HepG2 (cell line): ENCODE measurements at regions not wholly inside any gene's neighbourhood (a gene's known extent, or its start where the extent isn't known, plus 50 kb on each side); places are given as distances from the start of the nearest gene placed in this dataset.
"Not testable (repeated sequence)": the region's sequence is repeated elsewhere in the genome, so short reads cannot be mapped to it uniquely, and the experiment has no call there.

Experiments used
- ATAC-seq: fragments of 200-7000 bp; cut with Tn5 transposase; 3 replicates; pipeline ENCODE4 v1.9.1; 2020; ENCODE audit warnings: mild to moderate bottlenecking, moderate library complexity
- BruUV-seq: library from RNA; stranded (reverse); fragments of 400-500 nt; replicated peaks from 2 replicates; lab custom pipeline; 2021; lab: Mats Ljungman, UMichigan
- CTCF ChIA-PET: fragments of 300-600 bp; formaldehyde crosslinking; extraction: SDS; loops from one replicate; lab custom pipeline; 2021; ENCODE audit warnings: low total read pairs, inconsistent platforms, low intra/inter-chr PET ratio; lab: Yijun Ruan, JAX
- POLR2A ChIA-PET: fragments of 350-600 bp; sonication (Branson Sonifier 250); formaldehyde crosslinking; loops from one replicate; lab custom pipeline; 2020; ENCODE audit warnings: antibody characterized with exemption, inconsistent platforms; lab: Yijun Ruan, JAX
- DNase-seq: peaks from one replicate; pipeline ENCODE4 v3.0.0-alpha.2; 2015; ENCODE audit warnings: low spot score
- FAIRE-seq: peaks from 3 replicates; lab custom pipeline; 2011; peaks lifted over from hg19 to GRCh38; lab: Jason Lieb, UNC
- H2AFZ ChIP-seq: one replicate; pipeline ENCODE4 v1.6.1; 2011; ENCODE audit warnings: low read length, inconsistent platforms
- H3K27ac ChIP-seq: fragments of 300-600 bp; 3 replicates; pipeline ENCODE4 v1.8.0; 2011; ENCODE audit warnings: mixed run types, mild to moderate bottlenecking, mixed read lengths, low read length, inconsistent platforms; ENCODE audit not compliant: insufficient read depth; ENCODE audit errors: extremely low read length
- H3K27me3 ChIP-seq, 2 experiments: fragments of 200-600 bp in 1 of 2; 2 replicates in 1 of 2; 3 replicates in 1 of 2; pipeline versions ENCODE4 v1.6.0 to v1.8.0; 2011; ENCODE audit warnings: low read length in 2 of 2, mild to moderate bottlenecking in 2 of 2, moderate library complexity in 2 of 2, inconsistent platforms in 1 of 2; ENCODE audit not compliant: insufficient read depth in 2 of 2, control insufficient read depth in 1 of 2
- H3K36me3 ChIP-seq, 2 experiments: fragments of 200-600 bp in 1 of 2; replicated peaks in 1 of 2; 2 replicates in 1 of 2; 3 replicates in 1 of 2; pipeline versions ENCODE4 v1.5.1 to v1.8.0; 2011; ENCODE audit warnings: low read length in 2 of 2, inconsistent platforms in 1 of 2; ENCODE audit not compliant: insufficient read depth in 2 of 2, control insufficient read depth in 1 of 2
- H3K4me1 ChIP-seq: 2 replicates; pipeline ENCODE4 v1.5.1; 2012; ENCODE audit warnings: low read length, inconsistent platforms; ENCODE audit not compliant: insufficient read depth
- H3K4me2 ChIP-seq: 2 replicates; pipeline ENCODE4 v1.6.0; 2011; ENCODE audit warnings: low read depth, low read length, inconsistent platforms
- H3K4me3 ChIP-seq, 3 experiments: fragments of 200-600 bp in 1 of 3; sonication (generic), shearing (Covaris generic) in 1 of 3; replicated peaks in 1 of 3; 2 replicates each; pipeline ENCODE4 v1.5.1; 2011 to 2016; ENCODE audit warnings: low read length in 3 of 3, inconsistent platforms in 2 of 3, low read depth in 2 of 3, mild to moderate bottlenecking in 2 of 3, control low read depth in 1 of 3, mixed read lengths in 1 of 3; ENCODE audit not compliant: insufficient read depth in 1 of 3
- H3K79me2 ChIP-seq: one replicate; pipeline ENCODE4 v1.6.1; 2011; ENCODE audit warnings: low read length, inconsistent platforms; ENCODE audit not compliant: insufficient read depth
- H3K9ac ChIP-seq: 2 replicates; pipeline ENCODE4 v1.6.0; 2011; ENCODE audit warnings: mild to moderate bottlenecking, low read depth, low read length, inconsistent platforms; ENCODE audit not compliant: insufficient read depth
- H3K9me3 ChIP-seq: 2 replicates; pipeline ENCODE4 v1.5.1; 2012; ENCODE audit warnings: mild to moderate bottlenecking, low read length
- H4K20me1 ChIP-seq: 2 replicates; pipeline ENCODE4 v1.6.0; 2011; ENCODE audit warnings: inconsistent platforms, mild to moderate bottlenecking, low read length, moderate library complexity; ENCODE audit not compliant: insufficient read depth
- ELF1 ChIP-seq: sonication (generic); formaldehyde crosslinking; IDR thresholded peaks from 2 replicates; pipeline ENCODE4 v1.4.0; 2020; ENCODE audit warnings: missing genetic modification reagents
- SP5 ChIP-seq: IDR thresholded peaks from 2 replicates; pipeline ENCODE4 v1.6.1; 2016; ENCODE audit warnings: low read depth, borderline replicate concordance
- ZBTB39 ChIP-seq: sonication (generic); formaldehyde crosslinking; IDR thresholded peaks from 2 replicates; pipeline ENCODE4 v1.5.0; 2020; ENCODE audit warnings: missing genetic modification reagents
- ZMYM4 ChIP-seq: sonication (generic); formaldehyde crosslinking; IDR thresholded peaks from 2 replicates; pipeline ENCODE4 v1.8.1; 2023; ENCODE audit warnings: mild to moderate bottlenecking, missing genetic modification reagents
- ZNF281 ChIP-seq: sonication (generic); formaldehyde crosslinking; IDR thresholded peaks from 2 replicates; pipeline ENCODE4 v1.4.0; 2020; ENCODE audit warnings: missing genetic modification reagents, borderline replicate concordance
- WGBS: methylation state at CpG from one replicate; pipeline ENCODE4 v1.1.6; 2017; ENCODE audit warnings: low lambda C conversion rate; 5-methylcytosine and 5-hydroxymethylcytosine counted together
- in situ Hi-C: cut with HindIII; loops from 2 replicates; pipeline ENCODE4 v1.10.0; 2017; ENCODE audit warnings: low pct_unique_long_range_greater_than_20kb; ENCODE audit not compliant: extremely low pct_ligation_motif_present
- intact Hi-C: fragments of 100-400 bp; cut with micrococcal nuclease; formaldehyde crosslinking; loops from one replicate; pipeline ENCODE4 v1.10.0; 2022; ENCODE audit not compliant: unreplicated experiment
- TF ChIP-seq, protein P1 (sequence below): IDR thresholded peaks from 2 replicates; pipeline ENCODE4 v1.6.1; 2016; ENCODE audit warnings: mild to moderate bottlenecking

DNA sequence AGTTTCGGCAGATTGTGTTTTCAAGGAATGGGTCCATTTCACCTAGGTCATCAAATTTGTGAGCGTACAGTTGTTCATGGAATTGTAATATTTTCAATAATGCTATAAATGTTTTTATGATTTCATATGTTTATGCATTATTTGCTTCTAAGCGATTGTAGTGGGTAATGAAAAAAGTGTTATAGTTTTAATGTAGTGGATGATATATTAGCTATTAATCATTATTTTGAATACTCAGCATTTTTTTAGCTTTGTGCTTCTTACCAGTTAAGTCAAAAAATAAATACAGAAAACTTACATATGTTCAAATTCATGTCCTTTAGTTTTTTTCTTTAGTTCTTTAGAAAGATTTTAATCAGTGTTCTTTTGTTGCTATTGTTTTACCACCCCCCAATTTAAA lies 677.0 kb downstream of the STK39 start (continued):
- TF ChIP-seq ZBTB39 (CRISPR knock-in tag), result no peak

DNA sequence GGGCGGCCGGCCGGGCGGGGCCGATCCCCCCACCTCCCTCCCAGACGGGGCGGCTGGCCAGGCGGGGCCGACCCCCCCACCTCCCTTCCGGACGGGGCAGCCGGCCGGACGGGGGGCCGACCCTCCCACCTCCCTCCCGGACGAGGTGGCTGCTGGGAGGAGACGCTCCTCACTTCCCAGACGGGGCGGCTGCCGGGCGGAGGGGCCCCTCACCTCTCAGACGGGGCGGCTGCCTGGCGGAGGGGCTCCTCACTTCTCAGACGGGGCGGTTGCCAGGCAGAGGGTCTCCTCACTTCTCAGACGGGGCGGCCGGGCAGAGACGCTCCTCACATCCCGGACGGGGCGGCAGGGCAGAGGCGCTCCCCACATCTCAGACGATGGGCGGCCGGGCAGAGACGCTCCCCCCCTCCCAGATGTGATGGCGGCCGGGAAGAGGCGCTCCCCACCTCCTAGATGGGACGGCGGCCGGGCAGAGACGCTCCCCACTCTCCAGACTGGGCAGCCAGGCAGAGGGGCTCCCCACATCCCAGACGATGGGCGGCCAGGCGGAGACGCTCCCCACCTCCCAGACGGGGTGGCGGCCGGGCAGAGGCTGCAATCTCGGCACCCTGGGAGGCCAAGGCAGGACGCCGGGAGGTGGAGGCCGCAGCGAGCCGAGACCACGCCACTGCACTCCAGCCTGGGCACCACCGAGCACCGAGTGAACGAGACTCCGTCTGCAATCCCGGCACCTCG lies 675.8 kb downstream of the XIRP2 start:
- POLR2A ChIA-PET, CTCF ChIA-PET, H3K27me3 ChIP-seq, intact Hi-C loops, in situ Hi-C loops, H3K4me2 ChIP-seq, BruUV-seq, H3K4me3 ChIP-seq, H3K27ac ChIP-seq, H3K4me1 ChIP-seq, ATAC-seq, H4K20me1 ChIP-seq, H3K36me3 ChIP-seq, DNase-seq, H3K9ac ChIP-seq, FAIRE-seq, H3K79me2 ChIP-seq, H2AFZ ChIP-seq, H3K9me3 ChIP-seq: not testable (repeated sequence)
- WGBS, result 73% methylated on average over 8 of the region's 66 CpGs

DNA sequence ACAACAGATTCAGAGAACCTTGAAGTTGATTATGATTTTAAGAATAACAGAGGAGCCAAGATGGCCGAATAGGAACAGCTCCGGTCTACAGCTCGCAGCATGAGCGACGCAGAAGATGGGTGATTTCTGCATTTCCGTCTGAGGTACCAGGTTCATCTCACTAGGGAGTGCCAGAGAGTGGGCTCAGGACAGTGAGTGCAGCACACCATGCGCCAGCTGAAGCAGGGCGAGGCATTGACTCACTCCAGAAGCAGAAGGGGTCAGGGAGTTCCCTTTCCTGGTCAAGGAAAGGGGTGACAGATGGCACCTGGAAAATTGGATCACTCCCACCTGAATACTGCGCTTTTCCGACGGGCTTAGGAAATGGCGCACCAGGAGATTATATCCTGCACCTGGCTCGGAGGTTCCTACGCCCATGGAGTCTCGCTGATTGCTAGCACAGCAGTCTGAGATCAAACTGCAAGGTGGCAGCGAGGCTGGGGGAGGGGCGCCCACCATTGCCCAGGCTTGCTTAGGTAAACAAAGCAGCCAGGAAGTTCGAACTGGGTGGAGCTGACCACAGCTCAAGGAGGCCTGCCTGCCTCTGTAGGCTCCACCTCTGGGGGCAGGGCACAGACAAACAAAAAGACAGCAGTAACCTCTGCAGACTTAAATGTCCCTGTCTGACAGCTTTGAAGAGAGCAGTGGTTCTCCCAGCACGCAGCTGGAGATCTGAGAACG lies 670.2 kb downstream of the XIRP2 start:
- H3K27me3 ChIP-seq, H4K20me1 ChIP-seq, H3K9ac ChIP-seq, ATAC-seq, DNase-seq, FAIRE-seq, H3K4me3 ChIP-seq, CTCF ChIA-PET, H3K36me3 ChIP-seq, H3K9me3 ChIP-seq, H3K79me2 ChIP-seq, H2AFZ ChIP-seq, H3K4me1 ChIP-seq, in situ Hi-C loops, H3K27ac ChIP-seq, BruUV-seq, POLR2A ChIA-PET: not testable (repeated sequence)
- WGBS, result 55% methylated on average over 19 of the region's 20 CpGs
- intact Hi-C loops, result loop anchor here (10.0 kb wide), 1 partner anchor 664 kb away; no protein-coding TSS in a partner anchor
- peak overlapping the region; percentile 36; the same call in 1 of the 2 replicates for H3K4me2 ChIP-seq
- peak; percentile 88 for TF ChIP-seq ZNF281
- TF ChIP-seq, protein P1, sequence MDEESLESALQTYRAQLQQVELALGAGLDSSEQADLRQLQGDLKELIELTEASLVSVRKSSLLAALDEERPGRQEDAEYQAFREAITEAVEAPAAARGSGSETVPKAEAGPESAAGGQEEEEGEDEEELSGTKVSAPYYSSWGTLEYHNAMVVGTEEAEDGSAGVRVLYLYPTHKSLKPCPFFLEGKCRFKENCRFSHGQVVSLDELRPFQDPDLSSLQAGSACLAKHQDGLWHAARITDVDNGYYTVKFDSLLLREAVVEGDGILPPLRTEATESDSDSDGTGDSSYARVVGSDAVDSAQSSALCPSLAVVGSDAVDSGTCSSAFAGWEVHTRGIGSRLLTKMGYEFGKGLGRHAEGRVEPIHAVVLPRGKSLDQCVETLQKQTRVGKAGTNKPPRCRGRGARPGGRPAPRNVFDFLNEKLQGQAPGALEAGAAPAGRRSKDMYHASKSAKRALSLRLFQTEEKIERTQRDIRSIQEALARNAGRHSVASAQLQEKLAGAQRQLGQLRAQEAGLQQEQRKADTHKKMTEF (CRISPR knock-in tag), result peak; percentile 44; the same call in 1 of the 2 replicates
- TF ChIP-seq SP5 (CRISPR knock-in tag), result peak; percentile 42; the same call in 1 of the 2 replicates
- TF ChIP-seq ELF1 (CRISPR knock-in tag), result peak; percentile 23; the same call in 1 of the 2 replicates
- TF ChIP-seq ZMYM4, result peak; percentile 74; the same call in 1 of the 2 replicates
